GOT3 (cell line): ENCODE measurements at regions not wholly inside any gene's neighbourhood (a gene's known extent, or its start where the extent isn't known, plus 50 kb on each side); places are given as distances from the start of the nearest gene placed in this dataset.
"Not testable (repeated sequence)": the region's sequence is repeated elsewhere in the genome, so short reads cannot be mapped to it uniquely, and the experiment has no call there.

Source experiments
- DNase-seq: peaks from one replicate; lab custom pipeline; 2025; ENCODE audit warnings: mixed read lengths; lab: John Stamatoyannopoulos, UW

DNA sequence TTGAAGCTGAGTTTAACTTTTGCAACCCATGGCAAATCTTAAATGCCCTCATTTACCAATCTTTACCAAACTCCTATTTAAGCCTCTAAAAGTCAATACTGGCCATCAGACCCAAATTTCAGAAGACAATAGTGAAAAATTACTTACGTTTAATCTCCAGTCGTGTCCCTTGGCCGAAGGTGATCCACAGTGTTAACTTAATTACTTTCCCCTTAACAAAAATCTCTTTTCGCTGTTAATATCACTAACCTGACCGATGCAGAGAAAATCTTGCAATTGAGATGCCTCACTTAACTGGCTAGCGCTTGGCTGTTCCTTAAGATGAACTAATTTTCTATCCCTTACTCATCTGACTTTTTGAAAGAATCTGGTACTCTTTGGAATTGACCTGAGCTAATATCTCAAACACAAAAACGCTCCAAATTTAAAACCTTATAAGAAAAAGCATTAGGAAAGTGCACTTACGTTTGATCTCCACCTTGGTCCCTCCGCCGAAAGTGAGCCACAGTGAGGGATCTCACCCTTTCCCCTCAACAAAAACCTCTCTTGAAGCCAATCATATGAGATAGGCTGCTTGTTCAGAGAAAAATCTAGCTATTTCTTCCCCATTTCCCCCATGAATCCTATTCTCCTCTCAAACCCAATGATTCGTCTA lies 169.1 kb downstream of the RPIA start:
- no peak for DNase-seq

DNA sequence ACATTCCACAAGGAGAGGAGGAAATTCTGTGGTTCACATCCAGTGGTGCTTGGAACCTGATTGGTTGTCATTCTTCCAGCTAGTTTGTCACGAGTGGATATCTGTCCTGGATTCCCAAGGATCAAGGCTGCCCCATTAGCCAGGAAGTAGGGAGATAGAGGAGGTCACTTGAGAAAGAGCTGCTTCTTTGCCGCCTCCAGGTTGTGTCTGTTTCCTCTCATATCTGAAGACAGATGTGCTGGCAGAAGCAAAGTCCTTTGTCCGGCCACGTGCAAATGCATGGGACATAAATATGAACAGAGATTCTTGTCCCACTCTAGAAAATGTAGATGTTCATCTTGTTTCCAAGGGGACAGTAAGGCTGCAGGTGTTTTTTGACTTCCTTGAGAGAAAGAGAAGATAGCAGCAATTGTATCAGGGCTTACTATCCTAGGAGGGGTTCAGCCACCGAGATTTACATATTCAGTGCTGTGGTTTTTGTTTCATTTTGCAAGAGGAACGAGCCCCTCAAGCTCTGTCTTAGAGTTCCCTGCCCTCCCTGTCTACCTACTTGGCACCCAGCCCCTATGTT lies 174.4 kb downstream of the RPIA start:
- no peak for DNase-seq

DNA sequence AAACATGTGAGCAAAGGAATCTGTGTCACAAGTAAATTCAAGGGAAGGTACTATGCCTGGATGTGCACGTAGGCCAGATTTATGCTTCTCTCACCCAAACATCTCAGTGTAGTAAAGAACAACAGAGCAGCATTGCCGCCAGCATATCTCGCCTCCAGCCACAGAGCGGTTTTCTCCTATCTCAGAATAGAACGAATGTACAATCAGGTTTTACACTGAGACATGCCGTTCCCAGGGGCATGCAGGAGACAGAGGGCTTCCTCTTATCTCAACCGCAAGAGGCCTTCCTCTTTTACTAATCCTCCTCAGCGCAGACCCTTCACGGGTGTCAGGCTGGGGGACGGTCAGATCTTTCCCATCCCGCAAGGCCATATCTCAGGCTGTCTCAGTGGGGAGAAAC lies 175.3 kb downstream of the RPIA start:
- no peak for DNase-seq

DNA sequence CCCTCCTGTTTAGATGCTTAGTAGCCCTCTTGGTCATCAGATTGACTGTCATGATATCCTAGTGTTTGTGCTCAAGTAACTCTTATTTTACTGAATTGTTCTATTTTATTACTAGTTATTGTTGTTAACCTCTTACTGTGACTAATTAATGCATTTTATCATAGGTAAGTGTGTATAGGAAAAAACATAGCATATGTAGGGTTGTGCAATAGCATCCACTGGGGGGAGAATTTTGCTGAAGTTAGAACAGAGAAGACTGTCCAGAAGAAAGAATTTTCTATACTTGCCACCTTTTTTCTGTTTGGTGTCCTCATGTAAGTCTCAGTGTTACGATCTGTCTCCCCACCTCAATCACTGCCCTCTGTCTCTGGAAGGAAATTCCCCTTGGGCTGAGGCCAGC lies 177.4 kb downstream of the RPIA start:
- no peak for DNase-seq

DNA sequence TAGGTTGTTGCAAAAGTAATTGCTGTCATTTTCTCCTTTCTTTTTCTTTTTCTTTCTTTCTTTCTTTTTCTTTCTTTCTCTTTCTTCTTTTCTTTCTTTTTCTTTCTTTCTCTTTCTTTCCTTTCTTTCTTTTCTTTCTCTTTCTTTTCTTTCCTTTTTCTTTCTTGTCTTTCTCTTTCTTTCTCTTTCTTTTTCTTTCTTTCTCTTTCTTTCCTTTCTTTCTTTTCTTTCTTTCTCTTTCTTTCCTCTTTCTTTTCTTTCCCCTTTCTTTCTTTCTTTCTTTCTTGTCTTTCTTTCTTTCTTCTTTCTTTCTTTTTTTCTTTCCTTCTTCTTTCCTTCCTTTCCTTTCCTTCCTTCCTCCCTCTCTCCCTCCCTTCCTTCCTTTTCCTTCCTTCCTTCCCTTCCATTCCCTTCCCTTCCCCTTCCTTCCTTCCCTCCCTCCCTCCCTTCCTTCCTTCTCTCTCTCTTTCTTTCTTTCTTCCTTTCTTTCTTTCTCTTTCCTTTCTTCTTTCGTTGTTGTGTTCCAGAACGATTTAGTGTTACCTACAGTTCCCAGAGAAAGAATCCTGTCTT lies 178.9 kb downstream of the RPIA start:
- no peak for DNase-seq

DNA sequence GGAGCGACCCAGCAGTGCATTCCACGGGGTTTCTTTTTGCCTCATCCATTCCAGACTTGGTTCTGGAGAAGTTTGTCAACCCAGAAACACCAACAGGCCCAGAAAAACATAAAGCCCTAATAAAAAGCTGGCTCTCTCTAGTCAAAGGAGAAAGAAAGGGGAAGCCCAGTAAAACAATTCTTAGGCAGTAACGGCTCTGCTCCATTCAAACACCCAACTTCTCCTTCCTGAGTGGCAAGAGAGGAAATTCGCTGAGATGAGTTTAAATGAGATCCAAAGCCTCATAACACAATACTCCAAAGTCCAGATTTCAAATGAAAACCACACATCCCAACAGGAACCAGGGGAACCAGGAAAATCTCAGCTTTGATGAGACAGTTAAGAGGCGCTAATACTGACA lies 179.9 kb downstream of the RPIA start:
- DNase-seq: no peak

DNA sequence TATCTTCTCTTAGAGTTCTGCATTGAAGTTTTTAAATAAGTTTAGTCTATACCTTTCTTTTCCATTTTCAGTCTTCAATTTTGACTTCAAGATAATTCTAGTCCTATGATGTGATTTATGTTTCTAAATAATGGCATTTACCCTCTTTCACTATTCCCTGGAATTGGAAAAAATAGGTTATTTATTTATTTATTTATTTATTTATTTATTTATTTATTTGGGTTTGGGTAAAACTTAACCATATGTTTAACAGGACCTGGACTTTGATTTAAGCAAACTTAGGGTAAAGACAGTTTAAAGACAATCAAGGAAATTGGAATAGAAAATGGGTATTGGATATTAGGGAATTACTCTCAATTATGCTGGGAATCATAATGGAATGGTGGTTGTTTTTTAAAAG lies 182.1 kb downstream of the RPIA start:
- DNase-seq: no peak

DNA sequence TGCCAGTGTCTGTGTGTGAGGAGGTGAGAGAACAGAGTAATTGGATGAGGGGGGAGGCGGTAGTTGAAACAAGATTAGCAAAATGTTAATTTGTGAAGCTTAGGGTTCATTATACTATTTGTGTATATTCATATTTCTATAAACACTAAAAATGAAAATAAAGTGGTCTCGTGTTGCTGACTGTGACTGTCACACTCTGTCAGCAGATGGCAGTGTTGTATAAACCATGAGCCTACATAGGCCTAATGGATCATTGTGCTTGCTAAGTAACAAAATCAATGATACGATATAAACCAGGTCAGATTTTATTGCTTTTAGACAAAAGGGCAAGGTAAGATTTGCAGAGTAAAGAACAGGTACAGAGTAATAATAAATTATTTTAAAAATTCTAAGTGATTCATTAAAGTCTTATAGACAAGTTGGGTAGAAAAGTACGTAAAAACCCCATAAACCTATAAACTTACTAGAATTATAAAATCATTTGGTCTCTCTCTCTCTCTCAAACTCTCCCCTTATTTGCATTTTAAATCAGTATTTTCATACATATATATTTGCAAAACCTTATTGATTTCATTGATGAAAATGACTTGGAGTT lies 182.7 kb downstream of the RPIA start:
- DNase-seq: no peak

DNA sequence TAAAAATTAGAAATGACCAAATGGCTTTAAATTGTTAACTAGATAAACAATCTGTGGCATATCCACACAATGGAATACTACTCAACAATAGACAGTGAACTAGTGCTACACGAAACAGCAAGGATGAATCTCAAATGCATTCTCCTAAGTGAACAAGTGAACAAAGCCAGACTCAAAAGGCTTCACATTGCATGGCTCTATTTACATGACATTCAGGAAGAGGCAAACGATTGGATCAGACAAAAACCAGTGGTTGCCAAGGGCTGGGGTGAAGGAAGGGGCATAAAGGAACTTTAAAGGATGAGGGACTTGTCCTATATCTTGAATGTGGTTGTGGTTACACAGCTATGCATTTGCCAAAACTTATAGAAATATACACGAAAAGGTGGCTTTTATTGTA lies 184.3 kb downstream of the RPIA start:
- DNase-seq: no peak

DNA sequence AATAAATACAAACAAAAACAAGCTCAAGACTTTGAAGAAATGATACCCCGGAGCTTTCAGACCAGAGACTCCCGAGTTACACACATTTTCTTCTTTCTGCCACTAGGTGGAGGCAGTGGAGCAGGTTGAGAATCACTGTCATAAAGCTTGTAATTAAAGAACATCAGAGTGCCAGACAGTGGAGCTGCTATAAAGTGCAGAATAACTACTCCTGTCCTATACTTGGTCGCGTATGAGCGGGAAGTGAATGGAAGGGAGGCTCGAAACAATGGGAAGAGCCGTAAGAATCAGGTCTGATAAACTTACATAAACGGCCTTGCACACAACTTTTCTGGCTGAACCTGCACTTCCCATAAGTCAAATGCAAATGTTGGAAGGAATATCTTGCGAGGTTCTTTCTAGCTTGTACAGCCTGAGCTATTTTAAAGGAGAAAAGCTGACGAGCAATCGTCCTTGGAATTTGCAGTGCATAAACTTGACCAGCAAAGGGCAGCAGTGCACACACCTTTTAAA lies 189.0 kb downstream of the RPIA start:
- DNase-seq: no peak

DNA sequence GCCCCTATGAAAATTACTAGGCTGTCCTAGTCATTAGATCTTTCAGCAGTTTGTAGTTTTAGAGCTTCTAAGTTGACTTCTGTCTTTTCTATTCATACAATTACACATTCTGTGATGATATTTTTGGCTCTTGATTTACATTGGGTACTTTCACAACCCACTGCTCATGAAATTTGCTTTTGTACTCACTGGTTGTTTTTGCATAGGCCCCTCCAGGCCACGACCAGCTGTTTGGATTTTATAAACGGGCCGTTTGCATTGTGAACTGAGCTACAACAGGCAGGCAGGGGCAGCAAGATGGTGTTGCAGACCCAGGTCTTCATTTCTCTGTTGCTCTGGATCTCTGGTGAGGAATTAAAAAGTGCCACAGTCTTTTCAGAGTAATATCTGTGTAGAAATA lies 193.8 kb downstream of the RPIA start:
- DNase-seq: no peak

DNA sequence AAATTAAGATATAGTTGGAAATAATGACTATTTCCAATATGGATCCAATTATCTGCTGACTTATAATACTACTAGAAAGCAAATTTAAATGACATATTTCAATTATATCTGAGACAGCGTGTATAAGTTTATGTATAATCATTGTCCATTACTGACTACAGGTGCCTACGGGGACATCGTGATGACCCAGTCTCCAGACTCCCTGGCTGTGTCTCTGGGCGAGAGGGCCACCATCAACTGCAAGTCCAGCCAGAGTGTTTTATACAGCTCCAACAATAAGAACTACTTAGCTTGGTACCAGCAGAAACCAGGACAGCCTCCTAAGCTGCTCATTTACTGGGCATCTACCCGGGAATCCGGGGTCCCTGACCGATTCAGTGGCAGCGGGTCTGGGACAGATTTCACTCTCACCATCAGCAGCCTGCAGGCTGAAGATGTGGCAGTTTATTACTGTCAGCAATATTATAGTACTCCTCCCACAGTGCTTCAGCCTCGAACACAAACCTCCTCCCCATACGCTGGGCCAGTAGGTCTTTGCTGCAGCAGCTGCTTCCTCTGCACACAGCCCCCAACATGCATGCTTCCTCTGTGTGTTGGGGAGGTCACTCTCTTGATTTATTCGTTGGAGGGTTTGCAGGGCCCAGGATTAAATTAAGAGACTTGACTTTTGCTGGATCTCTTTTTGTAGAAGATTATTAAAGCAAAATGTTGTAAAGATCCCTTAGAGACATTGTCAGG lies 194.4 kb downstream of the RPIA start:
- no peak for DNase-seq

DNA sequence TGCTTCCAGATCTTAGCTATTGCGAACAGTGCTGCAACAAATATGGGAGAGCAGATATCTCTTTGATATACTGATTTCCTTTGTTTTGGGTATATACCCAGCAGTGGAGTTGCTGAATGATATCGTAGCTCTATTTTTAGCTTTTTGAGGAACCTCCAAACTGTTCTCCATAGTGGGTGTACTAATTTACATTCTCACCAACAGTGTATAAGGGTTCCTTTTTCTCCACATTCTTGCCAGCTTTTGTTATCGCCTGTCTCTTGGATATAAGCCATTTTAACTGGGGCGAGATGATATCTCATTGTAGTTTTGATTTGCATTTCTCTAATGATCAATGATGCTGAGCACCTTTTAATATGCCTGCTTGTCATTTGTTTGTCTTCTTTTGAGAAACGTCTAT lies 196.0 kb downstream of the RPIA start:
- not testable (repeated sequence) for DNase-seq

DNA sequence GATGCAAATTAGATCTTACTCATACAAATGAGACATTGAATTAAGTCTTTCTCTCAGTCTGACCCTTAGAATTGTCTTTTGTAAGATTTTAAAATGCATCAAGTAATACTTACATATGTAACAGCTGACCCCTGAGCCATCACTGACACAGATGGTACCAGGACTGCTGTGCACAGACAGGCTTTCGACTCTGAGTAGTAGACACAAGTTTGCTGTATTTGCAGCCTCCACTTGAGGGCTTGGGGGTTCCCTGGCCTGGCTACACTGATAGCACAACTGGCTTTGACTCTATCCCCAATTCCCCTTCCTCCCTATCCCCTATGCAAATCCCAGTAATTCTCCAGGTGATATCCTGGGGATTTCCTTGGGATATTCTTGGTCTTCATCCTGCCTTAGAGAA lies 200.7 kb downstream of the RPIA start:
- no peak for DNase-seq

DNA sequence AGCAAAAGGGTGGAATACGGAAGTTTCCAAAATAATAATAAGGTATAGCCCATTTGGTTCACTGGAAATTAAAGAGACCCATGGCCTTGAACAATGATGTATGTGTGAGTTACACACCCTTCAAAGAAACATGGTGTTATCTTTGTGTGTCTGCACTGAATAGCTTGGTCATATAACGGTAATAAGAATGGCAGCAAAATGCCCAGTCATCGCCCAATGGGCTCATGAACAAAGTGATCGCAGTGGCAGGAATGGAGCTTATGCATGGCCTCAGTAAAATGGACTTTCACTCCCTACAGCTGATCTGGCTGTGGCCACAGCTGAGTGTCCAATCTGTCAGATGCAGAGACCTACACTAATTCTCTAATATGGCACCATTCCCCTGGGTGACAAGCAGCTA lies 201.3 kb downstream of the RPIA start:
- no peak for DNase-seq

DNA sequence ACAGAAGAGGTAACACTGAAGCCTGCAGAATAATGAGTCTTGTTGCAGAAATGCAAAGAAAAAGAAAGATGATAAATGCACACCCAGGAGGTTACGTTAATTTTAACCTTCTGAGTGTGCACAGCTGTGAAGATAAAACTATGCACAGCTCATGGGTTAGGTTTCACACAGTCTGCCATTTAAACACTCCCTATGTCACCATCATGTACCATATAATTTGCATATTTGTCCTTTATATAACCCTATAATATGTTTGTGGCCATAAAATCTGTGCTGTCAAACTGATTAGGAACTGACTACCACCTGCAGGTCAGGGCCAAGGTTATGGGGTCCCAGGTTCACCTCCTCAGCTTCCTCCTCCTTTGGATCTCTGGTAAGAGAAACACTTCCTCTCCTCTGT lies 205.5 kb downstream of the RPIA start:
- DNase-seq: no peak

DNA sequence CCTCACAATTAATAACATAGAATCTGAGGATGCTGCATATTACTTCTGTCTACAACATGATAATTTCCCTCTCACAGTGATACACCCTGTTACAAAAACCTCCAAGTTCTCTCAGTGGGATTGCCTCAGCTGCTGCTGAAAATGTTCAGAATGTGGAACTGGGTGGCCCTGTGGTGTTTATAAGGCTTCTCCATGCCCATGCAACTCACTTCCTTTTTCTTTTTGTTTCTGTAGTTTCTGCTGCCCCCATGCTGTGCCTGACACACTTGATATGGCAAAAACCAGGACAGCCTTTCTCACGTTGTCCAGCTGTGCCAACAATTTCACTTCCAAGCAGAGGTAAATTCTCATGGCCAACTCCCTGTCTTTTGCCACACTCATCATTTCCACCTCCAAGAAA lies 206.2 kb downstream of the RPIA start:
- no peak for DNase-seq

DNA sequence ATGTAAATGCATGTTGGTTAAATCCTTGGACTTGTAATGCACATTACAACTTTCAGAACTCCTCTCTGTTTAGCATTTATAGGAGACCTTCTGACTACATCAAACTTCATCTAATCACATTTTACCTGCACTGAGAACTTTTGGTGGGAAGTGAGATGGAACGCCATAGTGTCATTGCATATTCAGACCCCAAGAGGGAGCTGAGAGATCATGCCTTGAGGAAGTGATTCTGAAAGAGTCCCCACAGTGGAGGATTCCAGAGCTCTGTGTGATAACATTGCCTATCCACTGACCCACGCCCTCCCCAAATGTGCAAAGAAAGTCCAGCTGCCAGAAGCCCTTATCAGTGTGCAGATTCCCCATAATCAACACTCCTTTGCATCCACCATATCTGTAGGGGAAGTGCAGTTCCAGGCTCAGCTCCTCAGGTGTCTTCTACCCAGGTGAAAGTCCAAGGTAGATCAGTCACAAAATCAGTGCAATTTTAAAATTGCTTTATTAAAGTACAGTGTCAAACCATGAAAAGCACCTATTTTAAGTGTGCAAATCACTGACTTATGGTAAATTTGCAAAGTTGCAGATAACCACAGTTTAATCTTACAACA lies 212.4 kb downstream of the RPIA start:
- no peak for DNase-seq

DNA sequence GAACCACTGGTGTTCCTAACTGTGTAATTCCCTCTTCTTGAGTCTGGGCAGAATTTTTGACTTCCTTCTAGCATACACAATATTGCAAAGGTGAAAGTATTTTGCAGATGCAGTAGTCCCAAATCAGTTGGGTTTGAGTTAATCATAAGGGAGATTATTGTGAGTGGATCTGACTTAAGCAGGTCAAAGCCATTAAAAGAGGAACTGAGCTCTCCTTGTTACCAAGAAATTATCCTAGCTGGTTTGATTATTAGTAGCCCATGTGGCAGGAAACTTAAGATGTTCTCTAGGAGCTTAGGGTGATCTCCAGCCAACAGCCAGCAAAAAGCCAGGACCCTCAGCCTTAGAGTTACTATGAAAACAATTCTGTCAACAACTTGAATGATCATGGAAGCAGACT lies 221.8 kb downstream of the RPIA start:
- DNase-seq: no peak

DNA sequence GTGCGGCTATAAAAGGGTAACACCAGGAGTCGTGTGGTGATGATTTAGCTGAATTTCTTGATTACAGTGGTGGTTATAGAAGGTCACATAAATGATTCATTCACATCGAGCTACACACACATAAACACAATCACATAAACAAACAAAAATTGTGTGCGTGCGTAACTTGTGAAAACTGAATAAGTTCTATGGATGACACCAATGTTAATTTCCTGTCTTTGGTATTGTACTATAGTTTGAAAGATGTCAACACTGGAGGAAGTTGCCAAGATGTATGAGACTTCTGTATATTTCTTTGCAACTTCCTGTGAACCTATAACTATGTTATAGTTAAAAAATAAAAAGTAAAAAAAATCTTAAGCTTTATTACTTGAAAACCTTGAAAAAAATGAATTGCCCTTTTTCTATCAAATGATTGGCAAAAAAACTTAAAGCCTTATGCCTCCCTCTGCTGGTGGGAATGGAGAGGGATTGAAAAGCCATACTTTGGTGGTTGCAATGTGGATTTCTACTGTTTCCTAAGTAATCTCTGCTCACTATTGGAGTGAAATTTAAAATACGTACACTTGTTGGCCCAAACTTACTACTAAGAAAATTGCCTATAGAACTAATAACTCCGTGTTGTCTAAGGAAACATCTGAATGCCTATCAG lies 227.7 kb downstream of the RPIA start:
- DNase-seq: no peak

DNA sequence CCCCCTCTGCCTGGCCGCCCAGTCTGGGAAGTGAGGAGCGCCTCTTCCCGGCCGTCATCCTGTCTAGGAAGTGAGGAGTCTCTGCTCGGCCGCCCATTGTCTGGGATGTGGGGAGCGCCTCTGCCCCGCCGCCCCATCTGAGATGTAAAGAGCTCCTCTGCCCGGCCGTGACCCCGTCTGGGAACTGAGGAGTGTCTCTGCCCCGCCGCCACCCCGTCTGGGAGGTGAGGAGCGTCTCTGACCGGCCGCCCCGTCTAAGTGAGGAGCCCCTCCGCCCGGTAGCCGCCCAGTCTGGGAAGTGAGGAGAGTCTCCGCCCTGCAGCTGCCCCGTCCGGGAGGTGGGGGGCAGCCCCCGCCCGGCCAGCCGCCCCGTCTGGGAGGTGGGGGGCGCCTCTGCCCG lies 228.9 kb downstream of the RPIA start:
- DNase-seq: not testable (repeated sequence)

DNA sequence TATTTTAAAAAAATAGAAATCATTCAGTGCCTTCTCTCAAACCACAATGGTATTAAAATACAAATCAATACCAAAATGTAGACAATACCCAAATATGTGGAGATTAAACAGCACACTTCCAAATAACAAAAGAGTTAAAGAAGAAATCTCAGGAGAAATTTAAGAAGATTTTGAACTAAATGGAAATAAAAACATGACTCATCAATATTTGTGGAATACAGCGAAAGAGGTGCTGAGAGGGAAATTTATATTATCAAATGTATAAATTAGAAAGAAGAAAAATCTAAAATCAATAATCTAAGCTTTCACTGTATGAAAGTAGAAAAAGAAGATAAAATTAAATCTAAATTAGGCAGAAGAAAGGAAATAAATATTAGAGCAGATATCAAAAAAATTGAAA lies 233.1 kb downstream of the RPIA start:
- DNase-seq: no peak
